HEK293 (cell line): ENCODE measurements at regions not wholly inside any gene's neighbourhood (a gene's known extent, or its start where the extent isn't known, plus 50 kb on each side); places are given as distances from the start of the nearest gene placed in this dataset.

Experiments used
- CTCF ChIA-PET: fragments of 350-600 bp; formaldehyde crosslinking; extraction: SDS; loops from one replicate; lab custom pipeline; 2021; ENCODE audit warnings: antibody characterized with exemption; lab: Yijun Ruan, JAX
- POLR2A ChIA-PET: fragments of 300-600 bp; formaldehyde crosslinking; extraction: SDS; loops from one replicate; lab custom pipeline; 2020; ENCODE audit warnings: antibody characterized with exemption, inconsistent platforms; lab: Yijun Ruan, JAX
- H3K27ac ChIP-seq: fragments of 200-500 bp; sonication (Bioruptor generic); 2 replicates; pipeline ENCODE4 v1.5.1; 2014; ENCODE audit warnings: low read depth, low read length, control low read depth, inconsistent platforms; ENCODE audit errors: extremely low read depth
- H3K36me3 ChIP-seq, 2 experiments: fragments of 200-500 bp in 1 of 2; sonication (Bioruptor generic) in 1 of 2; 1 replicate in 1 of 2; 2 replicates in 1 of 2; pipeline ENCODE4 v1.5.1; 2014 to 2017; ENCODE audit warnings: inconsistent platforms in 2 of 2, low read length in 2 of 2; ENCODE audit not compliant: control insufficient read depth in 2 of 2, insufficient read depth in 1 of 2
- H3K4me1 ChIP-seq: fragments of 200-500 bp; sonication (Bioruptor generic); 2 replicates; pipeline ENCODE4 v1.5.1; 2014; ENCODE audit warnings: mild to moderate bottlenecking, low read length, inconsistent platforms; ENCODE audit not compliant: control insufficient read depth, insufficient read depth
- H3K4me3 ChIP-seq: 2 replicates; pipeline ENCODE4 v1.5.1; 2011; ENCODE audit warnings: low read depth, mild to moderate bottlenecking, control low read depth, low read length, moderate library complexity
- H3K9me3 ChIP-seq: fragments of 200-500 bp; sonication (Bioruptor generic); 2 replicates; pipeline ENCODE4 v1.5.1; 2014; ENCODE audit warnings: low read depth, low read length, inconsistent platforms; ENCODE audit not compliant: control insufficient read depth, insufficient read depth
- FEZF1 ChIP-seq: fragments of 450-650 bp; formaldehyde crosslinking; IDR thresholded peaks from 2 replicates; pipeline ENCODE4 v1.5.1; 2016; ENCODE audit warnings: missing biosample characterization, missing genetic modification characterization
- HOXD13 ChIP-seq: sonication (generic); formaldehyde crosslinking; IDR thresholded peaks from 2 replicates; pipeline ENCODE4 v1.8.0; 2022; ENCODE audit warnings: missing genetic modification reagents, borderline replicate concordance
- KLF7 ChIP-seq: fragments of 450-650 bp; formaldehyde crosslinking; IDR thresholded peaks from 2 replicates; pipeline ENCODE4 v1.5.1; 2016; ENCODE audit warnings: missing biosample characterization, missing genetic modification characterization, borderline replicate concordance
- MYNN ChIP-seq: fragments of 450-650 bp; formaldehyde crosslinking; IDR thresholded peaks from 2 replicates; pipeline ENCODE4 v1.5.1; 2016; ENCODE audit warnings: missing biosample characterization, missing genetic modification characterization, borderline replicate concordance
- OVOL3 ChIP-seq: fragments of 450-650 bp; formaldehyde crosslinking; IDR thresholded peaks from 2 replicates; pipeline ENCODE4 v1.5.1; 2016; ENCODE audit warnings: missing biosample characterization, missing genetic modification characterization
- WT1 ChIP-seq: fragments of 450-650 bp; formaldehyde crosslinking; IDR thresholded peaks from 2 replicates; pipeline ENCODE4 v1.5.1; 2016; ENCODE audit warnings: missing biosample characterization, missing genetic modification characterization
- YY1 ChIP-seq: fragments of 450-650 bp; formaldehyde crosslinking; IDR thresholded peaks from 2 replicates; pipeline ENCODE4 v1.5.1; 2018; ENCODE audit warnings: missing biosample characterization, missing genetic modification characterization
- ZFP41 ChIP-seq: fragments of 450-650 bp; formaldehyde crosslinking; IDR thresholded peaks from 2 replicates; pipeline ENCODE4 v1.5.1; 2016; ENCODE audit warnings: missing biosample characterization, missing genetic modification characterization, borderline replicate concordance
- ZFP69B ChIP-seq: fragments of 450-650 bp; formaldehyde crosslinking; IDR thresholded peaks from 2 replicates; pipeline ENCODE4 v1.5.1; 2016; ENCODE audit warnings: missing biosample characterization, missing genetic modification characterization
- ZNF133 ChIP-seq: fragments of 450-650 bp; formaldehyde crosslinking; IDR thresholded peaks from 2 replicates; pipeline ENCODE4 v1.5.1; 2016; ENCODE audit warnings: missing biosample characterization, missing genetic modification characterization
- ZNF157 ChIP-seq: fragments of 450-650 bp; formaldehyde crosslinking; IDR thresholded peaks from 2 replicates; pipeline ENCODE4 v1.5.1; 2016; ENCODE audit warnings: missing biosample characterization, missing genetic modification characterization
- ZNF16 ChIP-seq: fragments of 450-650 bp; formaldehyde crosslinking; IDR thresholded peaks from 2 replicates; pipeline ENCODE4 v1.5.1; 2016; ENCODE audit warnings: low read depth, missing biosample characterization, missing genetic modification characterization
- ZNF175 ChIP-seq: fragments of 450-650 bp; formaldehyde crosslinking; IDR thresholded peaks from 2 replicates; pipeline ENCODE4 v1.5.1; 2016; ENCODE audit warnings: missing biosample characterization, missing genetic modification characterization
- ZNF2 ChIP-seq: fragments of 450-650 bp; formaldehyde crosslinking; IDR thresholded peaks from 2 replicates; pipeline ENCODE4 v1.5.1; 2016; ENCODE audit warnings: missing biosample characterization, missing genetic modification characterization
- ZNF202 ChIP-seq: fragments of 450-650 bp; formaldehyde crosslinking; IDR thresholded peaks from 2 replicates; pipeline ENCODE4 v1.5.1; 2016; ENCODE audit warnings: missing biosample characterization, missing genetic modification characterization, borderline replicate concordance
- ZNF221 ChIP-seq: fragments of 450-650 bp; formaldehyde crosslinking; IDR thresholded peaks from 2 replicates; pipeline ENCODE4 v1.5.1; 2017; ENCODE audit warnings: missing biosample characterization, missing genetic modification characterization, borderline replicate concordance
- ZNF23 ChIP-seq: fragments of 450-650 bp; formaldehyde crosslinking; IDR thresholded peaks from 2 replicates; pipeline ENCODE4 v1.5.1; 2016; ENCODE audit warnings: missing biosample characterization, missing genetic modification characterization, borderline replicate concordance
- ZNF324 ChIP-seq: fragments of 450-650 bp; formaldehyde crosslinking; IDR thresholded peaks from 2 replicates; pipeline ENCODE4 v1.5.1; 2016; ENCODE audit warnings: missing biosample characterization, missing genetic modification characterization
- ZNF391 ChIP-seq: fragments of 450-650 bp; formaldehyde crosslinking; IDR thresholded peaks from 2 replicates; pipeline ENCODE4 v1.5.1; 2016; ENCODE audit warnings: low read depth, missing biosample characterization, missing genetic modification characterization, borderline replicate concordance
- ZNF416 ChIP-seq: fragments of 450-650 bp; formaldehyde crosslinking; IDR thresholded peaks from 2 replicates; pipeline ENCODE4 v1.5.1; 2016; ENCODE audit warnings: missing biosample characterization, missing genetic modification characterization
- ZNF530 ChIP-seq: fragments of 450-650 bp; formaldehyde crosslinking; IDR thresholded peaks from 2 replicates; pipeline ENCODE4 v1.5.1; 2016; ENCODE audit warnings: low read depth, missing biosample characterization, missing genetic modification characterization
- ZNF544 ChIP-seq: fragments of 450-650 bp; formaldehyde crosslinking; IDR thresholded peaks from 2 replicates; pipeline ENCODE4 v1.5.0; 2017; ENCODE audit warnings: missing biosample characterization, missing genetic modification characterization
- ZNF585B ChIP-seq: fragments of 450-650 bp; formaldehyde crosslinking; IDR thresholded peaks from 2 replicates; pipeline ENCODE4 v1.5.1; 2016; ENCODE audit warnings: missing biosample characterization, missing genetic modification characterization
- ZNF621 ChIP-seq: fragments of 450-650 bp; formaldehyde crosslinking; IDR thresholded peaks from 2 replicates; pipeline ENCODE4 v1.5.1; 2017; ENCODE audit warnings: missing biosample characterization, missing genetic modification characterization
- ZNF626 ChIP-seq: fragments of 450-650 bp; sonication (Bioruptor Pico); formaldehyde crosslinking; IDR thresholded peaks from 2 replicates; pipeline ENCODE4 v1.5.1; 2018; ENCODE audit warnings: missing biosample characterization, missing genetic modification characterization, inconsistent platforms
- ZNF660 ChIP-seq: fragments of 450-650 bp; IDR thresholded peaks from 2 replicates; pipeline ENCODE4 v1.5.1; 2018; ENCODE audit warnings: missing biosample characterization, mild to moderate bottlenecking, missing genetic modification characterization
- ZNF670 ChIP-seq: fragments of 450-650 bp; formaldehyde crosslinking; IDR thresholded peaks from 2 replicates; pipeline ENCODE4 v1.5.1; 2016; ENCODE audit warnings: missing biosample characterization, missing genetic modification characterization, low read depth
- ZNF707 ChIP-seq: fragments of 450-650 bp; formaldehyde crosslinking; IDR thresholded peaks from 2 replicates; pipeline ENCODE4 v1.5.1; 2016; ENCODE audit warnings: missing biosample characterization, missing genetic modification characterization
- ZNF768 ChIP-seq: fragments of 450-650 bp; formaldehyde crosslinking; IDR thresholded peaks from 2 replicates; pipeline ENCODE4 v1.5.1; 2018; ENCODE audit warnings: missing biosample characterization, mild to moderate bottlenecking, missing genetic modification characterization
- ZNF843 ChIP-seq: fragments of 450-650 bp; formaldehyde crosslinking; IDR thresholded peaks from 2 replicates; pipeline ENCODE4 v1.5.1; 2016; ENCODE audit warnings: missing biosample characterization, missing genetic modification characterization
- ZSCAN16 ChIP-seq: fragments of 450-650 bp; formaldehyde crosslinking; IDR thresholded peaks from 2 replicates; pipeline ENCODE4 v1.5.1; 2016; ENCODE audit warnings: missing biosample characterization, missing genetic modification characterization
- TF ChIP-seq, protein P1 (sequence below): fragments of 450-650 bp; IDR thresholded peaks from 2 replicates; pipeline ENCODE4 v1.5.1; 2018; ENCODE audit warnings: missing biosample characterization, missing genetic modification characterization

DNA sequence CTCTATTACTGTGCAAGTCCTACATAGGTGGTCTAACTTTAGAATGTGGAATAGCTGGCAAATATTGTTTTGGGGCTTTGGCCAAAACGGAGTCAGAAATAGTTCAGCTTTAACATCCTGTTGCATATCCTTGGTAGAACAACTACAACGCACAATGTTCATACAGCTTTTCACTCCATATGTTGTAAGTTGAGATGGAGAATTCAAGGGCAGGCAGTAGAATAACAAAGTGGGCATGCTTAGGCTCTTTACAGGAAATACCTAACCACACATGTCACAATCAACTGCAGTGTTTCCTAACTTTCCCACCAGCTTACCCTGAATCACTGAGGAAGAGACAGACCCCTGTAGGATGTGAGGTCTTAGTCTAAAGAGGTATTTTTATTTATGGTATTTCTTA, 122.3 kb downstream of the PPP1R3A start:
- CTCF ChIA-PET = interaction anchor here (0.6 to 1.5 kb wide), 2 partner anchors 23 to 1614 kb away, joined by 4 to 6 read pairs; no protein-coding TSS in a partner anchor
- no peak overlapping the region for H3K27ac ChIP-seq
- peaks cover 5% of the 10 kb centered on the region; the same call in 1 of the 2 replicates for H3K4me1 ChIP-seq
- H3K36me3 ChIP-seq = no peaks in the 10 kb centered on the region
- no peak overlapping the region for H3K4me3 ChIP-seq
- TF ChIP-seq ZNF768 (tag by site-specific recombination) (no peak), ZNF23 (tag by site-specific recombination) (no peak), ZNF416 (tag by site-specific recombination) (no peak)
- TF ChIP-seq, all 188 proteins: peak for 0
- no peaks in the 10 kb centered on the region for H3K9me3 ChIP-seq
- POLR2A ChIA-PET = no interaction called here

DNA sequence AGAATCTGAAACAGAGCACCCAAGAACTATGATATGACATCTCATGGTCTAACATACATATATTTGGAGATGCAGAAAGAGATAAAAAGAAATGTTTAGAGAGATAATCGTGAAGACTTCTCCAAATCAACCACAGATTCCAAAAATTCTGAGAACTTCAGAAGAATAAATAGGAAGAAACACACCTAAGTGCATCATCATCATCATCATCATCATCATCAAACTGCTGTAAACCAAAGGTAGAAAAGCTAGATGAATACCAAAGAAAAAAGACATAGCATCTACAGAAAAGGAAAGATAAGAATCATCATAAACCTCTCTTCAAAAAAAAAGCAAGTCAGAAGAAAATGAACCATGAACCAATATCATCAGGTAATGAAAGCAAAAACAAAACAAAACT, 124.2 kb downstream of the PPP1R3A start:
- ChIA-PET CTCF (no interaction called here), POLR2A (no interaction called here)
- Histone ChIP-seq H3K9me3 (no peaks in the 10 kb centered on the region), H3K4me3 (no peak overlapping the region), H3K4me1 (peaks cover 5% of the 10 kb centered on the region; the same call in 1 of the 2 replicates), H3K36me3 (no peaks in the 10 kb centered on the region), H3K27ac (no peak overlapping the region)
- TF ChIP-seq ZNF202 (tag by site-specific recombination) = no peak
- TF ChIP-seq MYNN (tag by site-specific recombination) = no peak
- TF ChIP-seq ZNF133 (tag by site-specific recombination) = peak; percentile 24; the same call in 1 of the 2 replicates
- no peak for TF ChIP-seq ZNF530 (tag by site-specific recombination)
- TF ChIP-seq ZNF707 (tag by site-specific recombination) = no peak
- TF ChIP-seq, protein P1, sequence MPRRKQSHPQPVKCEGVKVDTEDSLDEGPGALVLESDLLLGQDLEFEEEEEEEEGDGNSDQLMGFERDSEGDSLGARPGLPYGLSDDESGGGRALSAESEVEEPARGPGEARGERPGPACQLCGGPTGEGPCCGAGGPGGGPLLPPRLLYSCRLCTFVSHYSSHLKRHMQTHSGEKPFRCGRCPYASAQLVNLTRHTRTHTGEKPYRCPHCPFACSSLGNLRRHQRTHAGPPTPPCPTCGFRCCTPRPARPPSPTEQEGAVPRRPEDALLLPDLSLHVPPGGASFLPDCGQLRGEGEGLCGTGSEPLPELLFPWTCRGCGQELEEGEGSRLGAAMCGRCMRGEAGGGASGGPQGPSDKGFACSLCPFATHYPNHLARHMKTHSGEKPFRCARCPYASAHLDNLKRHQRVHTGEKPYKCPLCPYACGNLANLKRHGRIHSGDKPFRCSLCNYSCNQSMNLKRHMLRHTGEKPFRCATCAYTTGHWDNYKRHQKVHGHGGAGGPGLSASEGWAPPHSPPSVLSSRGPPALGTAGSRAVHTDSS (tag by site-specific recombination) = peak; percentile 69
- no peak for TF ChIP-seq ZNF157 (tag by site-specific recombination)
- no peak for TF ChIP-seq ZFP41 (tag by site-specific recombination)
- no peak for TF ChIP-seq ZNF670 (tag by site-specific recombination)
- TF ChIP-seq ZNF585B (tag by site-specific recombination) = no peak

DNA sequence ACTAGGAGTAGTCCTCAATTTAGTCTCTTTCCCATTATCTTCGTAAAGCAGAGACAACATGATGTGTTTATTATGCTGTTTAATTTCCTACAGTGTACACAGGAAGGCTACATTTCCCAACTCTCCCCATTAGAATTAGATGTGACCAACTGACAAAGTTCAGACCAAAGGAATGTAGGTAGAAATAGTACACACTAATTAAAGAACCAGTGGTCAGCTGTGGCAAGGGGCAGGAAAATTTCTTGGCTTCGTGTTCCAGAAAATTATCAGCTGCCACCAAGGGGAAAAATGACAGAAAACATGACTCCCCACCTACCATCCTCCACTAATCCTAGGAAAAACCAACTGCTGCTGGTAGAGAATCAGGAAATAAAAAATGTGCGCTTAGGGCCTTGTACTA, 125.6 kb downstream of the PPP1R3A start:
- POLR2A ChIA-PET = no interaction called here

DNA sequence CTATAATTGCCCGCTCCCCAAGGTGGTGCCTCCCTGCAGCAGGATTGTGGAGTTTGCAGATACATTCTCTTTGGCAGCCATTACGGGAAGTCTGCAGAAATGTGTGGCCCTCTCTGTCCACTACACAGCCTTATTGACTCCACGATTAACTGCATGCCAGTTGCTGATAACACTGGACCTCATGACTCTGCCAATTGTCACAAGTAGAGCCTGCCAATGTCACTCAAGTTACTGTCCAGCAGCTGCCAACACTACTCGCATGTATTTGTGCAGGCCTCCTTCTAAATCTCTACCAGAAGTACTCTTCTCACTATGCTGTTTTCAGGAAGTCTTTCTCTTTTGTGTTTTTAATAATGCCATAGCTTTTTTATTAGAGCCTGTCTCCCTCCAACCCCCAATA, 128.8 kb downstream of the PPP1R3A start:
- no peaks in the 10 kb centered on the region for H3K36me3 ChIP-seq
- ChIA-PET POLR2A (no interaction called here), CTCF (interaction anchor here (0.7 to 2.9 kb wide), 2 partner anchors 16 to 292 kb away, joined by 4 to 10 read pairs; no protein-coding TSS in a partner anchor)
- no peaks in the 10 kb centered on the region for H3K9me3 ChIP-seq
- H3K4me1 ChIP-seq = no peaks in the 10 kb centered on the region
- no peak overlapping the region for H3K4me3 ChIP-seq
- H3K27ac ChIP-seq = no peak overlapping the region
- TF ChIP-seq ZNF175 (tag by site-specific recombination) (no peak), ZNF391 (no peak), ZNF660 (tag by site-specific recombination) (no peak), KLF7 (no peak), ZNF544 (tag by site-specific recombination) (no peak), FEZF1 (no peak), ZNF16 (tag by site-specific recombination) (no peak), ZNF324 (tag by site-specific recombination) (no peak), ZNF843 (tag by site-specific recombination) (no peak), ZSCAN16 (tag by site-specific recombination) (no peak), WT1 (tag by site-specific recombination) (no peak), YY1 (tag by site-specific recombination) (no peak)

More for the DNA sequence above, 125.6 kb downstream of the PPP1R3A start:
- H3K36me3 ChIP-seq = no peaks in the 10 kb centered on the region
- H3K4me3 ChIP-seq = no peak overlapping the region
- H3K4me1 ChIP-seq = no peaks in the 10 kb centered on the region
- H3K27ac ChIP-seq = no peak overlapping the region
- CTCF ChIA-PET = no interaction called here
- TF ChIP-seq ZNF175 (tag by site-specific recombination) (no peak), ZNF2 (tag by site-specific recombination) (no peak), ZNF221 (tag by site-specific recombination) (no peak), ZNF626 (no peak), OVOL3 (tag by site-specific recombination) (no peak), ZNF324 (tag by site-specific recombination) (no peak), ZNF621 (tag by site-specific recombination) (no peak), ZNF660 (tag by site-specific recombination) (no peak), ZFP69B (tag by site-specific recombination) (no peak), HOXD13 (CRISPR knock-in tag) (no peak)
- H3K9me3 ChIP-seq = no peaks in the 10 kb centered on the region
